ENCODE measurements at regions not wholly inside any gene's neighbourhood (a gene's known extent, or its start where the extent isn't known, plus 50 kb on each side); places are given as distances from the start of the nearest gene placed in this dataset.

DNA sequence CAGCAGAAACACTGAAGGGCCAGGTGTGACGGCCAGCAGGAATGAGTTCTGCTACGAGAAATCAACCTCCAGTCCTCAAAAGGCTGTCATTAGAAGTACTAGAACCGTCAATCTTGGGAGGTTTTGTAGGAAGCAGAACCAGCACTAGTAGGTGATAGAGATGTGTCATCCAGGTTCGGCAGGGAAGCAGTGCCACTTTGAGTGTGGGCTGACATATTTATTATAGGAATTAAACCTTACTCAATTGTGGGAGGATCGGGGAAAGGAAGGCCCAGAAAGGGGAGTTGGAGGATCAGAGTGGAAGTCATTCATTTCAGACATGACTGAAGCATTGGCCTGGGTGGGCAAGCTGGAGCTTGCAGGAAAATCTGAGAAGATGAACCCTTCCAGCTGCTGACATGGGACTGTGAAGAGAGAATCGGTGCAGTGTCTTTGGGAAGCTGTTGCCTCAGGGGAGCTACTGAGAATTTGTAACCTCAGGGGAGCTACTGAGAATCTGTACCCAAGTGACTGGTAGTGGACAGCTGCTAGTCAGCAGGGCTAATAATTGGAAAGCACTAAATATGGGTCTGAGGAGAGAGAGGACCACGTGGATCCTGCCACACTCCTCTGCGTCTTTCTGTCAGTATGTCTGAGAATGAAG is 177.4 kb downstream of the SPRY1 start:
- Histone ChIP-seq H3K79me2 (ENCODE audit: insufficient read depth) (no peaks in the 10 kb centered on the region), H3K4me1 (ENCODE audit: control insufficient read depth in 1 of 2, insufficient read depth in 2 of 2, low read depth in 1 of 2, low read length in 1 of 2) (no peaks in the 10 kb centered on the region), H3K27me3 (ENCODE audit: insufficient read depth) (no peaks in the 10 kb centered on the region), H3K9ac (no peak overlapping the region), H3F3A (replicated peaks; ENCODE audit: insufficient read depth) (no peaks in the 10 kb centered on the region), H3K4me3 (ENCODE audit: low read depth in 2 of 2, low read length in 1 of 2) (no peak overlapping the region), H4K20me1 (ENCODE audit: insufficient read depth) (no peaks in the 10 kb centered on the region), H3K9me3 (no peaks in the 10 kb centered on the region), H3K9me2 (no peaks in the 10 kb centered on the region), H3K36me3 (replicated peaks in 1 of 2; ENCODE audit: control insufficient read depth in 1 of 2, insufficient read depth in 2 of 2, low read length in 1 of 2) (no peaks in the 10 kb centered on the region), H2AFZ (ENCODE audit: low read depth) (no peak overlapping the region), H3K4me2 (no peak overlapping the region), H3K27ac (ENCODE audit: low read depth in 2 of 2, low read length in 1 of 2) (no peak overlapping the region)
- no peak for TF ChIP-seq POLR2AphosphoS5 (IDR thresholded peaks at IDR 0.05; ENCODE audit: low read depth, low read length)
- no peak for TF ChIP-seq RAD21 (IDR thresholded peaks at IDR 0.05; ENCODE audit: low read length)
- TF ChIP-seq GATA2 (CRISPR knock-in tag; IDR thresholded peaks at IDR 0.05): no peak
- TF ChIP-seq YY1 (IDR thresholded peaks at IDR 0.05; ENCODE audit: low read depth): no peak
- no peak for TF ChIP-seq EZH2phosphoT487 (IDR thresholded peaks at IDR 0.05; ENCODE audit: borderline replicate concordance, low read depth)
- no peak for TF ChIP-seq RFX5 (IDR thresholded peaks at IDR 0.05; ENCODE audit: low read length)
- TF ChIP-seq EP300 (IDR thresholded peaks at IDR 0.05; ENCODE audit: borderline replicate concordance in 1 of 2, low read depth in 1 of 2, low read length in 1 of 2): no peak
- no peak for TF ChIP-seq FOSL2 (IDR thresholded peaks at IDR 0.05; ENCODE audit: borderline replicate concordance, low read depth)
- TF ChIP-seq, protein P1, sequence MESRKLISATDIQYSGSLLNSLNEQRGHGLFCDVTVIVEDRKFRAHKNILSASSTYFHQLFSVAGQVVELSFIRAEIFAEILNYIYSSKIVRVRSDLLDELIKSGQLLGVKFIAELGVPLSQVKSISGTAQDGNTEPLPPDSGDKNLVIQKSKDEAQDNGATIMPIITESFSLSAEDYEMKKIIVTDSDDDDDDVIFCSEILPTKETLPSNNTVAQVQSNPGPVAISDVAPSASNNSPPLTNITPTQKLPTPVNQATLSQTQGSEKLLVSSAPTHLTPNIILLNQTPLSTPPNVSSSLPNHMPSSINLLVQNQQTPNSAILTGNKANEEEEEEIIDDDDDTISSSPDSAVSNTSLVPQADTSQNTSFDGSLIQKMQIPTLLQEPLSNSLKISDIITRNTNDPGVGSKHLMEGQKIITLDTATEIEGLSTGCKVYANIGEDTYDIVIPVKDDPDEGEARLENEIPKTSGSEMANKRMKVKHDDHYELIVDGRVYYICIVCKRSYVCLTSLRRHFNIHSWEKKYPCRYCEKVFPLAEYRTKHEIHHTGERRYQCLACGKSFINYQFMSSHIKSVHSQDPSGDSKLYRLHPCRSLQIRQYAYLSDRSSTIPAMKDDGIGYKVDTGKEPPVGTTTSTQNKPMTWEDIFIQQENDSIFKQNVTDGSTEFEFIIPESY (IDR thresholded peaks at IDR 0.05; ENCODE audit: borderline replicate concordance, low read depth): no peak
- TF ChIP-seq MEF2A (IDR thresholded peaks at IDR 0.05; ENCODE audit: borderline replicate concordance, low read depth): no peak
- TF ChIP-seq REST (IDR thresholded peaks at IDR 0.05; ENCODE audit: low read depth, low read length): no peak
- TF ChIP-seq, protein P2, sequence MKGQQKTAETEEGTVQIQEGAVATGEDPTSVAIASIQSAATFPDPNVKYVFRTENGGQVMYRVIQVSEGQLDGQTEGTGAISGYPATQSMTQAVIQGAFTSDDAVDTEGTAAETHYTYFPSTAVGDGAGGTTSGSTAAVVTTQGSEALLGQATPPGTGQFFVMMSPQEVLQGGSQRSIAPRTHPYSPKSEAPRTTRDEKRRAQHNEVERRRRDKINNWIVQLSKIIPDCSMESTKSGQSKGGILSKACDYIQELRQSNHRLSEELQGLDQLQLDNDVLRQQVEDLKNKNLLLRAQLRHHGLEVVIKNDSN (IDR thresholded peaks at IDR 0.05; ENCODE audit: borderline replicate concordance, low read depth): no peak
- no peak for TF ChIP-seq SMC3 (IDR thresholded peaks at IDR 0.05; ENCODE audit: low read depth, low read length)
- no peak for TF ChIP-seq ELF1 (IDR thresholded peaks at IDR 0.05)
- CTCF ChIA-PET: interaction anchor here (2.1 kb wide), 1 partner anchor 10 kb away, joined by 5 read pairs; no protein-coding TSS in a partner anchor
- WGBS (ENCODE audit: low lambda C conversion rate): 89% methylated on average over 8 of the region's 8 CpGs
- no peak for DNase-seq
- POLR2A ChIA-PET: no interaction called here

All from SK-N-SH (cell line).